ENCODE measurements at regions not wholly inside any gene's neighbourhood (a gene's known extent, or its start where the extent isn't known, plus 50 kb on each side); places are given as distances from the start of the nearest gene placed in this dataset.

DNA sequence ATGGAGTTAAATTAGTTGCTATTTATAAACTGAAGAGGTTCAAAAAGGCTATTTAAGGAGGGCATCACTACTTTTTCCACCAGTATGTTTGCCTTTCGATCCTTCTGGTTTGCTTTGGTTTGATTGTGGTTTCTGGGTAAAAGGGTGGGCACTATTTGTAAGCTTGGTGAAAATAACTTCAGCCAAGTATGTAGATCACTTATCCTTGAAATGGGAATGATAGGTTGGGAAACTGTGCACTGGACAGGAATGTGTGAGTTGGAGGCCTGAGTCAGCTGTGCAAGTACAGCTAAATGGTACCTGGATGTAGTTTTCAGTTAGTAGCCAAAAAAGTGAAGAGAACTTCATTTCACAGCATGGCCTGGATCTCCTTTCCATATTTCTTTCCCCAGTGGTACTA is 466.2 kb downstream of the ENC1 start:
- Histone ChIP-seq H3K36me3 (ENCODE audit: low read depth, missing control alignments) (no peaks in the 10 kb centered on the region), H3K27me3 (no peaks in the 10 kb centered on the region), H3K27ac (no peak overlapping the region), H3K9me3 (no peaks in the 10 kb centered on the region), H3K4me1 (no peaks in the 10 kb centered on the region), H3K4me3 (no peak overlapping the region)
- intact Hi-C loops (cut with DNase I; ENCODE audit: low total_unique reads), result no loop called here
- 63 to 66% methylated on average over 1 of the region's 1 CpG for WGBS, 2 donors
- DNase-seq, result no peak
- TF ChIP-seq, protein P1, sequence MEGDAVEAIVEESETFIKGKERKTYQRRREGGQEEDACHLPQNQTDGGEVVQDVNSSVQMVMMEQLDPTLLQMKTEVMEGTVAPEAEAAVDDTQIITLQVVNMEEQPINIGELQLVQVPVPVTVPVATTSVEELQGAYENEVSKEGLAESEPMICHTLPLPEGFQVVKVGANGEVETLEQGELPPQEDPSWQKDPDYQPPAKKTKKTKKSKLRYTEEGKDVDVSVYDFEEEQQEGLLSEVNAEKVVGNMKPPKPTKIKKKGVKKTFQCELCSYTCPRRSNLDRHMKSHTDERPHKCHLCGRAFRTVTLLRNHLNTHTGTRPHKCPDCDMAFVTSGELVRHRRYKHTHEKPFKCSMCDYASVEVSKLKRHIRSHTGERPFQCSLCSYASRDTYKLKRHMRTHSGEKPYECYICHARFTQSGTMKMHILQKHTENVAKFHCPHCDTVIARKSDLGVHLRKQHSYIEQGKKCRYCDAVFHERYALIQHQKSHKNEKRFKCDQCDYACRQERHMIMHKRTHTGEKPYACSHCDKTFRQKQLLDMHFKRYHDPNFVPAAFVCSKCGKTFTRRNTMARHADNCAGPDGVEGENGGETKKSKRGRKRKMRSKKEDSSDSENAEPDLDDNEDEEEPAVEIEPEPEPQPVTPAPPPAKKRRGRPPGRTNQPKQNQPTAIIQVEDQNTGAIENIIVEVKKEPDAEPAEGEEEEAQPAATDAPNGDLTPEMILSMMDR (IDR thresholded peaks at IDR 0.05), result no peak
- TF ChIP-seq POLR2A (IDR thresholded peaks at IDR 0.05), result no peak

DNA sequence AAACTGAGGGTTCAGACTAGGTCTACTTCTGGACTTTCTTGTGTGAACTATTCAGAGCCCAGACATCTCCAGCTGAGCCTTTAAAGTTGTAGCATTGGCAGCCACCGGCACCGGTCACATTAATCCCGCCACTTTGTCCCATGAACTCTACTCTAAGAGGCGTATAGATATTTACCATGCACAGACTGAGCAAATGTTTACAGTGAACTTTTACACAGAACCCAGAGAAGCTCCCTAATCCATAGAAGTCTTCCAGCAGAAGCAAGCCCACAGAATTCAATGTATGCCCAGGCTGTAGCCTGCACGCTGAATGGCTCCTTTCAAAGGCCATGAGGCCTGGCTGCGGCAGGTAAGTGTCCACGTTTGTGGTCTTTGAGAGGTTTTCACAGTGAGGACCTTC is 466.9 kb downstream of the ENC1 start:
- no peak for TF ChIP-seq POLR2A (IDR thresholded peaks at IDR 0.05)
- TF ChIP-seq, protein P1 (IDR thresholded peaks at IDR 0.05), result no peak
- 92 to 95% methylated on average over 7 of the region's 7 CpGs for WGBS, 2 donors
- intact Hi-C loops (cut with DNase I; ENCODE audit: low total_unique reads), result no loop called here
- no peaks in the 10 kb centered on the region for H3K36me3 ChIP-seq (ENCODE audit: low read depth, missing control alignments)
- no peak overlapping the region for H3K4me3 ChIP-seq
- no peak overlapping the region for H3K27ac ChIP-seq
- DNase-seq, result no peak
- H3K27me3 ChIP-seq, result no peaks in the 10 kb centered on the region
- H3K9me3 ChIP-seq, result no peaks in the 10 kb centered on the region
- H3K4me1 ChIP-seq, result no peaks in the 10 kb centered on the region

DNA sequence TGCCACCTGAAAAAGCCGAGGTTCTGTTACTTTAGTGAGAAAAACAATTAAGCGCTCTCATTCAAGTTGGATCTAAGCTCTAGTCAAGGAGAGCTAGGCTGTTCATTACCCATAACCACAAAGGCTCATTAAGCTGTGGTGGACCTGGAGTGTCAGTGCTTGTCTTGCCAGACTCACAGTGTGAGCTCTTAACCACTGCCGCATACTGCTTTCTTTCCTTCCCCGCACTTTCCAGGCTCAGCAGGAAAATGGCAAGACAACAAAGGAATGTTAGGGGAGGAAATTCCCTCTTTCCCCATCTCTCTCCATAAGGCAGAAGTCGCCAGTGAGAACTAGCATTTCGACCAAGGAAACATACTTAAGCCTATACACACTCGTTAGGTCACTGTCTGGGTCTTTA is 467.3 kb downstream of the ENC1 start:
- TF ChIP-seq POLR2A (IDR thresholded peaks at IDR 0.05), result no peak
- TF ChIP-seq, protein P1 (IDR thresholded peaks at IDR 0.05), result no peak
- Histone ChIP-seq H3K36me3 (ENCODE audit: low read depth, missing control alignments) (no peaks in the 10 kb centered on the region), H3K4me3 (no peak overlapping the region), H3K27me3 (no peaks in the 10 kb centered on the region), H3K27ac (no peak overlapping the region), H3K9me3 (no peaks in the 10 kb centered on the region), H3K4me1 (no peaks in the 10 kb centered on the region)
- 86 to 91% methylated on average over 7 of the region's 7 CpGs for WGBS, 2 donors
- intact Hi-C loops (cut with DNase I; ENCODE audit: low total_unique reads), result no loop called here
- DNase-seq, result no peak

DNA sequence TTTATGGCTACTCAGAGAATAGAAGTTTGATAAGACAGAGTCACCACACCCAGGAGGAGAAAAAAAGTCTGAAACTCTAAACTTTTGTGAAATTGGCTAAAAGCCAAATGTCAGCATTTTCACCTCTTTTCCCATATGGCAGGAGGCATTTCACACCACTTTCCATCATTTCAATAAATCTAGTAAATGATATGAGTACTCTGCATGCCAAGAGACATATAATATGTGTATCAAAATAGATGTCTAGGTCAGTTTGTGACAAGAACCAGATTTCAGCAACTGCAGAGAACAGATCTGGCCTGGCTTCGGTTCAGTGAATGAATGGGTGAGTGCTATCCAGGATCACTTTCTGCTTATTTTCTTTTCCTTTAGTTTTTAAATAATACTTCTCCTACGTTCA is 470.8 kb downstream of the ENC1 start:
- Histone ChIP-seq H3K4me1 (no peaks in the 10 kb centered on the region), H3K27ac (no peak overlapping the region), H3K36me3 (ENCODE audit: low read depth, missing control alignments) (no peaks in the 10 kb centered on the region), H3K27me3 (no peaks in the 10 kb centered on the region), H3K9me3 (no peaks in the 10 kb centered on the region), H3K4me3 (no peak overlapping the region)
- TF ChIP-seq, protein P1 (IDR thresholded peaks at IDR 0.05), result no peak
- TF ChIP-seq POLR2A (IDR thresholded peaks at IDR 0.05), result no peak
- intact Hi-C loops (cut with DNase I; ENCODE audit: low total_unique reads), result no loop called here
- no peak for DNase-seq
- 58 to 68% methylated on average over 2 of the region's 2 CpGs for WGBS, 2 donors

DNA sequence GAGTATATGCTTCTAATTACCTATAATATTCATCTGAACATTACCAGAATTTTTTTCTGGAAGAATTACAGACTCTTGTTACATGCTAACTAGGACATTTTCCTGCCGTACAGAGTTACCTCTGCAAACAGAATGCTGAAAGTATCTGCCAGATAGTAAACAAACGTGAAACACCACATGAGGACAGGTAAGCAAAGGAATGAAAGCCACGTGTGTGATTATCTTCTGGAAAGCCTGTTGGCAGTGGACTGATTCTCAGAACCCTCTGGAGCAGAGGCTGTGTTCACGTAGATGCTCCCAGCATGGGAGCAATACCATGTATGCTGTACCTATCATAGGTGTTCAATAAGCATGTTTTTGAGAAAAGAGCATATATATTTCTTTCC is 472.6 kb downstream of the ENC1 start:
- Histone ChIP-seq H3K9me3 (no peaks in the 10 kb centered on the region), H3K36me3 (ENCODE audit: low read depth, missing control alignments) (no peaks in the 10 kb centered on the region), H3K4me3 (no peak overlapping the region), H3K27me3 (no peaks in the 10 kb centered on the region), H3K27ac (no peak overlapping the region), H3K4me1 (no peaks in the 10 kb centered on the region)
- intact Hi-C loops (cut with DNase I; ENCODE audit: low total_unique reads), result no loop called here
- DNase-seq, result no peak
- 83 to 87% methylated on average over 4 of the region's 4 CpGs for WGBS, 2 donors
- TF ChIP-seq, protein P1 (IDR thresholded peaks at IDR 0.05), result no peak
- TF ChIP-seq POLR2A (IDR thresholded peaks at IDR 0.05), result no peak

All from testis (tissue), 2 donors.